HepG2 (cell line): ENCODE measurements at regions not wholly inside any gene's neighbourhood (a gene's known extent, or its start where the extent isn't known, plus 50 kb on each side); places are given as distances from the start of the nearest gene placed in this dataset.
"Not testable (repeated sequence)": the region's sequence is repeated elsewhere in the genome, so short reads cannot be mapped to it uniquely, and the experiment has no call there.

Experiments used
- ATAC-seq: fragments of 200-7000 bp; cut with Tn5 transposase; 3 replicates; pipeline ENCODE4 v1.9.1; 2020; ENCODE audit warnings: mild to moderate bottlenecking, moderate library complexity
- BruUV-seq: library from RNA; stranded (reverse); fragments of 400-500 nt; replicated peaks from 2 replicates; lab custom pipeline; 2021; lab: Mats Ljungman, UMichigan
- CTCF ChIA-PET: fragments of 300-600 bp; formaldehyde crosslinking; extraction: SDS; loops from one replicate; lab custom pipeline; 2021; ENCODE audit warnings: low total read pairs, inconsistent platforms, low intra/inter-chr PET ratio; lab: Yijun Ruan, JAX
- POLR2A ChIA-PET: fragments of 350-600 bp; sonication (Branson Sonifier 250); formaldehyde crosslinking; loops from one replicate; lab custom pipeline; 2020; ENCODE audit warnings: antibody characterized with exemption, inconsistent platforms; lab: Yijun Ruan, JAX
- DNase-seq: peaks from one replicate; pipeline ENCODE4 v3.0.0-alpha.2; 2015; ENCODE audit warnings: low spot score
- FAIRE-seq: peaks from 3 replicates; lab custom pipeline; 2011; peaks lifted over from hg19 to GRCh38; lab: Jason Lieb, UNC
- H2AFZ ChIP-seq: one replicate; pipeline ENCODE4 v1.6.1; 2011; ENCODE audit warnings: low read length, inconsistent platforms
- H3K27ac ChIP-seq: fragments of 300-600 bp; 3 replicates; pipeline ENCODE4 v1.8.0; 2011; ENCODE audit warnings: mixed run types, mild to moderate bottlenecking, mixed read lengths, low read length, inconsistent platforms; ENCODE audit not compliant: insufficient read depth; ENCODE audit errors: extremely low read length
- H3K27me3 ChIP-seq, 2 experiments: fragments of 200-600 bp in 1 of 2; 2 replicates in 1 of 2; 3 replicates in 1 of 2; pipeline versions ENCODE4 v1.6.0 to v1.8.0; 2011; ENCODE audit warnings: low read length in 2 of 2, mild to moderate bottlenecking in 2 of 2, moderate library complexity in 2 of 2, inconsistent platforms in 1 of 2; ENCODE audit not compliant: insufficient read depth in 2 of 2, control insufficient read depth in 1 of 2
- H3K36me3 ChIP-seq, 2 experiments: fragments of 200-600 bp in 1 of 2; replicated peaks in 1 of 2; 2 replicates in 1 of 2; 3 replicates in 1 of 2; pipeline versions ENCODE4 v1.5.1 to v1.8.0; 2011; ENCODE audit warnings: low read length in 2 of 2, inconsistent platforms in 1 of 2; ENCODE audit not compliant: insufficient read depth in 2 of 2, control insufficient read depth in 1 of 2
- H3K4me1 ChIP-seq: 2 replicates; pipeline ENCODE4 v1.5.1; 2012; ENCODE audit warnings: low read length, inconsistent platforms; ENCODE audit not compliant: insufficient read depth
- H3K4me2 ChIP-seq: 2 replicates; pipeline ENCODE4 v1.6.0; 2011; ENCODE audit warnings: low read depth, low read length, inconsistent platforms
- H3K4me3 ChIP-seq, 3 experiments: fragments of 200-600 bp in 1 of 3; sonication (generic), shearing (Covaris generic) in 1 of 3; replicated peaks in 1 of 3; 2 replicates each; pipeline ENCODE4 v1.5.1; 2011 to 2016; ENCODE audit warnings: low read length in 3 of 3, inconsistent platforms in 2 of 3, low read depth in 2 of 3, mild to moderate bottlenecking in 2 of 3, control low read depth in 1 of 3, mixed read lengths in 1 of 3; ENCODE audit not compliant: insufficient read depth in 1 of 3
- H3K79me2 ChIP-seq: one replicate; pipeline ENCODE4 v1.6.1; 2011; ENCODE audit warnings: low read length, inconsistent platforms; ENCODE audit not compliant: insufficient read depth
- H3K9ac ChIP-seq: 2 replicates; pipeline ENCODE4 v1.6.0; 2011; ENCODE audit warnings: mild to moderate bottlenecking, low read depth, low read length, inconsistent platforms; ENCODE audit not compliant: insufficient read depth
- H3K9me3 ChIP-seq: 2 replicates; pipeline ENCODE4 v1.5.1; 2012; ENCODE audit warnings: mild to moderate bottlenecking, low read length
- H4K20me1 ChIP-seq: 2 replicates; pipeline ENCODE4 v1.6.0; 2011; ENCODE audit warnings: inconsistent platforms, mild to moderate bottlenecking, low read length, moderate library complexity; ENCODE audit not compliant: insufficient read depth
- ATF1 ChIP-seq: IDR thresholded peaks from 2 replicates; pipeline ENCODE4 v1.6.1; 2016; ENCODE audit warnings: mild to moderate bottlenecking, control low read depth
- BORCS8-MEF2B ChIP-seq: sonication (generic); formaldehyde crosslinking; IDR thresholded peaks from 2 replicates; pipeline ENCODE4 v1.8.0; 2022; ENCODE audit warnings: mild to moderate bottlenecking, missing genetic modification reagents
- CEBPB ChIP-seq: IDR thresholded peaks from 2 replicates; pipeline ENCODE4 v1.6.1; 2011; ENCODE audit warnings: low read depth, low read length, improper control_type of control experiment, borderline replicate concordance
- CEBPG ChIP-seq: IDR thresholded peaks from 2 replicates; pipeline ENCODE4 v1.6.1; 2016
- EEA1 ChIP-seq: sonication (generic); formaldehyde crosslinking; IDR thresholded peaks from 2 replicates; pipeline ENCODE4 v1.5.1; 2020; ENCODE audit warnings: mild to moderate bottlenecking, missing genetic modification reagents, borderline replicate concordance
- ETV5 ChIP-seq: IDR thresholded peaks from 2 replicates; pipeline ENCODE4 v1.6.1; 2018; ENCODE audit warnings: missing biosample characterization, missing genetic modification reagents, inconsistent platforms, borderline replicate concordance
- HDAC1 ChIP-seq: sonication (generic); formaldehyde crosslinking; IDR thresholded peaks from 2 replicates; pipeline ENCODE4 v1.5.1; 2020; ENCODE audit warnings: mild to moderate bottlenecking, missing genetic modification reagents
- HDAC2 ChIP-seq: sonication (generic); formaldehyde crosslinking; IDR thresholded peaks from 2 replicates; pipeline ENCODE4 v1.4.0; 2020; ENCODE audit warnings: missing genetic modification reagents
- KLF11 ChIP-seq: IDR thresholded peaks from 2 replicates; pipeline ENCODE4 v1.6.1; 2016; ENCODE audit warnings: missing compliant biosample characterization
- MEF2D ChIP-seq: sonication (generic); formaldehyde crosslinking; IDR thresholded peaks from 2 replicates; pipeline ENCODE4 v1.5.1; 2020; ENCODE audit warnings: mild to moderate bottlenecking, missing genetic modification reagents
- MTF1 ChIP-seq: sonication (generic); formaldehyde crosslinking; IDR thresholded peaks from 2 replicates; pipeline ENCODE4 v1.5.0; 2020; ENCODE audit warnings: missing genetic modification reagents
- MXD4 ChIP-seq: IDR thresholded peaks from 2 replicates; pipeline ENCODE4 v1.6.1; 2016; ENCODE audit warnings: mild to moderate bottlenecking, missing biosample characterization, missing genetic modification reagents
- NKX3-1 ChIP-seq: sonication (generic); formaldehyde crosslinking; IDR thresholded peaks from 2 replicates; pipeline ENCODE4 v1.5.0; 2020; ENCODE audit warnings: missing genetic modification reagents
- NONO ChIP-seq, 2 experiments: fragments of 450-650 bp in 1 of 2; sonication (generic) in 1 of 2; formaldehyde crosslinking in 1 of 2; IDR thresholded peaks in 1 of 2; conservative IDR thresholded peaks in 1 of 2; 2 replicates each; pipeline versions ENCODE4 v1.6.1 to v1.8.0; 2017 to 2022; ENCODE audit warnings: mild to moderate bottlenecking in 1 of 2, missing genetic modification reagents in 1 of 2, moderate library complexity in 1 of 2
- POLR2AphosphoS5 ChIP-seq: IDR thresholded peaks from 2 replicates; pipeline ENCODE4 v1.6.1; 2012; ENCODE audit warnings: low read depth, low read length
- TBX2 ChIP-seq: sonication (generic); formaldehyde crosslinking; IDR thresholded peaks from 2 replicates; pipeline ENCODE4 v1.5.0; 2020; ENCODE audit warnings: missing genetic modification reagents, mild to moderate bottlenecking, borderline replicate concordance
- TOPORS ChIP-seq: sonication (generic); formaldehyde crosslinking; IDR thresholded peaks from 2 replicates; pipeline ENCODE4 v1.8.0; 2023; ENCODE audit warnings: mild to moderate bottlenecking, missing genetic modification reagents
- ZBTB1 ChIP-seq: sonication (generic); formaldehyde crosslinking; IDR thresholded peaks from 2 replicates; pipeline ENCODE4 v1.4.0; 2020; ENCODE audit warnings: missing genetic modification reagents, borderline replicate concordance
- ZMYM3 ChIP-seq: sonication (generic); formaldehyde crosslinking; IDR thresholded peaks from 2 replicates; pipeline ENCODE4 v1.5.1; 2020; ENCODE audit warnings: mild to moderate bottlenecking, missing genetic modification reagents
- ZMYM4 ChIP-seq: sonication (generic); formaldehyde crosslinking; IDR thresholded peaks from 2 replicates; pipeline ENCODE4 v1.8.1; 2023; ENCODE audit warnings: mild to moderate bottlenecking, missing genetic modification reagents
- ZNF644 ChIP-seq: IDR thresholded peaks from 2 replicates; pipeline ENCODE4 v1.6.1; 2016; ENCODE audit warnings: low read depth
- ZNF761 ChIP-seq: sonication (generic); formaldehyde crosslinking; conservative IDR thresholded peaks from 2 replicates; pipeline ENCODE4 v1.4.0; 2020; ENCODE audit warnings: mild to moderate bottlenecking, missing genetic modification reagents
- ZNF792 ChIP-seq: IDR thresholded peaks from 2 replicates; pipeline ENCODE4 v1.6.1; 2016
- WGBS: methylation state at CpG from one replicate; pipeline ENCODE4 v1.1.6; 2017; ENCODE audit warnings: low lambda C conversion rate; 5-methylcytosine and 5-hydroxymethylcytosine counted together
- in situ Hi-C: cut with HindIII; loops from 2 replicates; pipeline ENCODE4 v1.10.0; 2017; ENCODE audit warnings: low pct_unique_long_range_greater_than_20kb; ENCODE audit not compliant: extremely low pct_ligation_motif_present
- intact Hi-C: fragments of 100-400 bp; cut with micrococcal nuclease; formaldehyde crosslinking; loops from one replicate; pipeline ENCODE4 v1.10.0; 2022; ENCODE audit not compliant: unreplicated experiment

- H3K9ac ChIP-seq, result no peak overlapping the region
These were observed 167.3 kb downstream of the MAIP1 start for GRCh38 chr2:200122683-200123082.

GRCh38 chr2:200124665-200125368 is 169.4 kb downstream of the MAIP1 start:
- CTCF ChIA-PET; FAIRE-seq; H3K9me3 ChIP-seq; H3K27me3 ChIP-seq; DNase-seq; H3K36me3 ChIP-seq; H3K9ac ChIP-seq; BruUV-seq; in situ Hi-C loops; H3K79me2 ChIP-seq; H4K20me1 ChIP-seq; TF ChIP-seq NONO (IDR thresholded peaks at IDR 0.05): not testable (repeated sequence)
- peak overlapping the region; percentile 46 for H3K27ac ChIP-seq
- POLR2A ChIA-PET, result interaction anchor here (1.2 kb wide), 1 partner anchor 181 kb away, joined by 5 read pairs; no protein-coding TSS in a partner anchor
- intact Hi-C loops, result loop anchor here (5.0 kb wide), 2 partner anchors 48 to 182 kb away; partner anchors contain the start of gene SPATS2L
- peak overlapping the region; percentile 45 for H2AFZ ChIP-seq
- WGBS, result 20% methylated on average over 10 of the region's 10 CpGs
- peak; percentile 80 for ATAC-seq
- peaks cover 72% of the 10 kb centered on the region for H3K4me1 ChIP-seq
- H3K4me2 ChIP-seq, result peak overlapping the region; percentile 61
- H3K4me3 ChIP-seq, result peak overlapping the region; percentile 2 to 34 (median 17); a peak in 4 of 6 replicates
- TF ChIP-seq ZNF761 (CRISPR knock-in tag), result peak; percentile 47; the same call in 1 of the 2 replicates
- peak; percentile 62; the same call in 1 of the 2 replicates for TF ChIP-seq BORCS8-MEF2B (CRISPR knock-in tag)
- TF ChIP-seq HDAC1 (CRISPR knock-in tag), result peak; percentile 54; the same call in 1 of the 2 replicates
- 0 out of 2 replicates have a peak, but pooled peaks have one; percentile 49 for TF ChIP-seq TOPORS
- TF ChIP-seq ATF1 (CRISPR knock-in tag), result 0 out of 2 replicates have a peak, but pooled peaks have one; percentile 23
- peak; percentile 56; the same call in 1 of the 2 replicates for TF ChIP-seq NONO (CRISPR knock-in tag; conservative IDR thresholded peaks at IDR 0.05)
- TF ChIP-seq ZMYM4 (CRISPR knock-in tag), result peak; percentile 80
- TF ChIP-seq POLR2AphosphoS5, result peak; percentile 34; the same call in 1 of the 2 replicates
- peak; percentile 62; the same call in 1 of the 2 replicates for TF ChIP-seq ZNF792 (CRISPR knock-in tag)
- peak; percentile 70; the same call in 1 of the 2 replicates for TF ChIP-seq TBX2 (CRISPR knock-in tag)
- TF ChIP-seq ETV5 (CRISPR knock-in tag), result peak; percentile 71; the same call in 1 of the 2 replicates
- TF ChIP-seq ZMYM3 (CRISPR knock-in tag), result peak; percentile 47; the same call in 1 of the 2 replicates
- 0 out of 2 replicates have a peak, but pooled peaks have one; percentile 45 for TF ChIP-seq NKX3-1 (CRISPR knock-in tag)
- 0 out of 2 replicates have a peak, but pooled peaks have one; percentile 45 for TF ChIP-seq EEA1
- TF ChIP-seq HDAC2, result peak; percentile 75
- 0 out of 2 replicates have a peak, but pooled peaks have one; percentile 15 for TF ChIP-seq KLF11 (CRISPR knock-in tag)
- 0 out of 2 replicates have a peak, but pooled peaks have one; percentile 16 for TF ChIP-seq MXD4
- TF ChIP-seq MEF2D, result peak; percentile 61; the same call in 1 of the 2 replicates

More at GRCh38 chr2:200122683-200123082, 167.3 kb downstream of the MAIP1 start:
- no peaks in the 10 kb centered on the region for H4K20me1 ChIP-seq
- no peaks in the 10 kb centered on the region for H3K36me3 ChIP-seq
- DNase-seq (no peak), FAIRE-seq (no peak), ATAC-seq (no peak)
- ChIA-PET POLR2A (no interaction called here), CTCF (no interaction called here)
- H3K4me2 ChIP-seq, result no peak overlapping the region
- peaks cover 0 to 7% of the 10 kb centered on the region in 2 experiments; a peak in 1 of 5 replicates for H3K27me3 ChIP-seq
- in situ Hi-C loops, result no loop called here
- no peak overlapping the region for H3K4me3 ChIP-seq
- no peak overlapping the region for H3K27ac ChIP-seq
- no peaks in the 10 kb centered on the region for H3K79me2 ChIP-seq
- intact Hi-C loops, result no loop called here
- H3K4me1 ChIP-seq, result peaks cover 75% of the 10 kb centered on the region
- H3K9me3 ChIP-seq, result no peaks in the 10 kb centered on the region
- no peak overlapping the region for H2AFZ ChIP-seq
- BruUV-seq, result no TSS peak
- TF ChIP-seq CEBPB, result peak; percentile 85
- TF ChIP-seq ZBTB1, result no peak
- TF ChIP-seq CEBPG, result peak; percentile 52; the same call in 1 of the 2 replicates
- TF ChIP-seq MTF1 (CRISPR knock-in tag), result no peak
- 0 out of 2 replicates have a peak, but pooled peaks have one; percentile 35 for TF ChIP-seq ZNF644 (CRISPR knock-in tag)
